ENCODE measurements at regions not wholly inside any gene's neighbourhood (a gene's known extent, or its start where the extent isn't known, plus 50 kb on each side); places are given as distances from the start of the nearest gene placed in this dataset.

GRCh38 chr9:14560194-14560593, 133.0 kb downstream of the ZDHHC21 start:
- no peak for FAIRE-seq

GRCh38 chr9:14554886-14555285, 138.3 kb downstream of the ZDHHC21 start:
- no peak for FAIRE-seq

DNA sequence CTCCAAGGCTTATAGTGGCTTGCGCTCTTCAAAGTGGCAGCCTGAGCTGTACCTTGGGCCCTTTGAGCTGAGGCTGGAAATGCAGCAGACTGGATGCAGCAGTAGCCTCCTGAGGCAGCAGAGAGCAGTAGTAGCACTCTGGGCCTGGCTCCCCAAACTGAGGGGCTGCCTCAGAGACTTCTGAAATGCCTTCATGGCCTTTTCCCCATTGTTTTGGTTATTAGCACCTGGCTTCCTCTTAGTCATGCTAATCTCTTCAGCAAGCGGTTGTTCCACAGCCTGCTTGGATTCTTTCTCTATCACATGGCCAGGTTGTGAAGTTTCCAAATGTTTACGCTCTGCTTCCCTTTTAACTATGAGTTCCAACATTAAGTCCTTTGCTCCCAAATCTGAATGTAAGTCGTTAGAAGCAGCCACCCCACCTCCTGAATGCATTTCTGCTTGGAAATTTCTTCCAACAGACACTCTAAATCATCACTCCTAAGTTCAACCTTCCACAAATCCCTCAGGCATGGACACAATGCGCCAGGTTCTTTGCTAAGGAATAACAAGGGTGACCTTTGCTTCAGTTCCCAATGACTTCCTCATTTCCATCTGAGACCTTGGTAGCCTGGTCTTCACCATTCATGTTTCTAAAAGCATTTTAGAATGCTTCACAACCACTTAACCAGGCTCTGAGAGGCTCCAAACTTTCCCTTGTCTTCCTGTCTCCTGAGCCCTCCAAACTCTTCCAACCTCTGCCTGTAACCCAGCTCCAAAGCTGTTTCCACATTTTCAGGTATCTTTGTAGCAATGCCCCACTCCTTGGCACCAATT, 145.8 kb downstream of the ZDHHC21 start:
- no peak for FAIRE-seq

- FAIRE-seq: no peak
Measured at GRCh38 chr9:14546693-14547092, 146.5 kb downstream of the ZDHHC21 start.

GRCh38 chr9:14542071-14542470, 151.2 kb downstream of the ZDHHC21 start:
- no peak for FAIRE-seq

- no peak for FAIRE-seq
Measured at GRCh38 chr9:14538526-14538925, 154.7 kb downstream of the ZDHHC21 start.

GRCh38 chr9:14535161-14535955, 157.9 kb downstream of the ZDHHC21 start:
- no peak for FAIRE-seq

- no peak for FAIRE-seq
Measured at GRCh38 chr9:14533867-14534640, 159.2 kb downstream of the ZDHHC21 start.

GRCh38 chr9:14532456-14533115, 160.6 kb downstream of the ZDHHC21 start:
- no peak for FAIRE-seq

DNA sequence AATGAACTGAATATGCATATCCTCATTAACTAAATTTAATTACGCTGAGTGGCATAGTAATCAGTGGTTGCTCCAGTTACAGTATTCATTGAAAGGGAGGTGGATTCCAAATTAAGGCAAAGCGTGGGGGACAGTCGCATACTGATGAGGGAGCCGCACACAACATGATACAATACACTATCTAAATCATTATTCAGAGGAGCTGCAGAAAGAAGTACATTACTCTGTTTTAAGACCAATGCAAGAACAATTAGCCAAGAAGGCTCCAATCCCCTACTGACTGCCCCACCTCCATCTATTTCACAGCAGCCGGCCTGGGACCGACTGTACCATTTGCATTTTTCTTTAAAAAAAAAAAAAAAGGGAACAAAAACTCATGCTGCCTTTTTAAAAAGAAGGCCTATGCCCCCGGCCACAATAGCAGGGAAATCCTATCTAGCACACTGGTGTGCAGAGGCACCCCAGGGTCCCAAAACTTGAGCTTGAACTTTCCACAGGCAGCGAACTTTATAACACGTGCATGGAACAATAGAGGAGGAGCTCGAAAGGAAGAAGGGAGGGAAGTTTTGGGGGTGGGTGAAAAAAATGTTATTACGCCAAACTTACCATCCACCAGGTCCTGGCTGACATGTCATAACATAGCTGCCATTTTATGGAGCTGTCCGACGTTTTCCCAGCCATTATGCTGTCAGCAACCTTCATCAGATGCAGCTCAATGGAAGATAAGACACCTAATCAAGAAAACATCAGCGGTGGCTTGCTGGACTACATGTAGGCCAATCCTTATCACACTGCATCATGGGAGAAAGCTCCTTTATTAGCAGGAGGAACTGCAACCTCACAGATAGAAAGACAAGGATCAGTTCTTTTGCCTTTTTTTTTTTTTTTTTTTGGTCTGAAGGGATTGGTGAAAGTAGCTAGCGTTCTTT, 161.6 kb downstream of the ZDHHC21 start:
- no peak for FAIRE-seq

DNA sequence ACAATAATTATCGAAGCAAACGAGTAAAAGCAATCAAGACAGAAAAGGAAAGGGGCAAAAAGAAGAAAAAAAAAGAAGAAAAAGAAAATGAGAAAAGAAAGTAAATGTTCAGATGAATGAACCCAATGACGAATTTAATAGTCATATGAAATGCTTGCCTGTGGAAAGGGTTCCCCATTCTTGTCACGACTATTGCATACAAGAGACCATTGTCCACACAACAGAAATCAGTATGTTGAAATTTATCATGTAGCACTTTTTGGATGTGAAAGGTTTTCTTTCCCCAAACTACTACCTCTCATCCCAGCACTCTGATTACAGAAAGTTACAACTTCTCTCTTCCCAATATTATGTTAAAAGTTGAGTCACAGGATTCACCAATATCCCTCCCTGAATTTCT, 162.4 kb downstream of the ZDHHC21 start:
- FAIRE-seq: no peak

- no peak for FAIRE-seq
Measured at GRCh38 chr9:14530366-14530765, 162.9 kb downstream of the ZDHHC21 start.

DNA sequence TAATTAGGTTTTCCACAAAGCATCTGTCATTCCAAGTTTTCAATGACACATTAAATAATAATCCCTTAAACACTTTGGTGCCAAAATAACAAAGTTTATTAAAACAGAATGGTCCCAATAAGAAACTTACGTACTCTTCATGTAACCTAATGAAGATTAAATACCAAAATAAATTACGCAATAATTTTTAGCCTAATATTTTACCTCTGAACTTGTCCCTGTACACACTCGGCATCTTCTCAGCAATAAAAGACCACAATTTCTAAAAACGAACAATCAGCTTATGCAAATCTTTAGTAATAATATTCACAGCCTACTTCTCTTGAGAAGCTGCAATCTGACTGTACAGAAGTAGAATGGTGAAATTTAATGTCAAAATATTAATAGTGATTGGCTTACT, 163.6 kb downstream of the ZDHHC21 start:
- no peak for FAIRE-seq

- no peak for FAIRE-seq
Measured at GRCh38 chr9:14529054-14529453, 164.2 kb downstream of the ZDHHC21 start.

DNA sequence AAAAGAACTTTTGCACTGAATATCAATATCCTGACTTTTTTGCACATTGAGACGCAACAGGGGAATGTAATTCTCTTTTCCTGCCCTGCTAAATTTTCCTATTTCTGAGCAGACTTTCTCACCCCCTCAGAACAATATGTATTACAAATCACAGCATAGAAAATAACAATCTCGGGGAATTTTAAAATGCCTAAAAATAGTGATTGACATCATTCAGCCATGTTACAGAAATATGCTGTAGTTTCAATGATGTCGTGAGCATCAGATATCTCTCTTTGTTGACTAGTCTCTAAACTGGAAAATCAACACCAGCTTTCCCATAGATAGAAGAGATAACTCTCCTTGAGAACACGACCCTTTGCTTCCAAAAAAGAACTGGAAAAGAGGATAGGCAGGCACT, 166.7 kb downstream of the ZDHHC21 start:
- no peak for FAIRE-seq

DNA sequence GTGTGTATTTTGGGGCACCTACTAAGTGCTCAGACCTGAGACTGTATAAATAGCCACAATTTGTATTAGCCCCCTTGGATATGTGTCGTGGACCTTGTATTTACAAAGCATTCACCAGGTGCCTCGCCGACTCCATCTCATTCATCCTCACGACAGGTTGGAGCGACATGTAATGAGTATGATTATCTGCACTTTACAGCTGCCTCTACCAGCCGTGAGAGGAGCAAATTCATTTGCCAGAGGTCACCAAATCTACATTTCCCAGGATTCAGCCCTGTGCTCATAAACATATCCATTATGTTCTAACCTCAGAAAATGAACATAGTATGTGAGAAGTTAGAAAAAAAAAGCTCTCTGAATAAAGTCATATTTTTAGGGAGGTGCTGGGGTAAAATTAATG, 167.4 kb downstream of the ZDHHC21 start:
- no peak for FAIRE-seq

- no peak for FAIRE-seq
Measured at GRCh38 chr9:14524873-14525515, 168.2 kb downstream of the ZDHHC21 start.

DNA sequence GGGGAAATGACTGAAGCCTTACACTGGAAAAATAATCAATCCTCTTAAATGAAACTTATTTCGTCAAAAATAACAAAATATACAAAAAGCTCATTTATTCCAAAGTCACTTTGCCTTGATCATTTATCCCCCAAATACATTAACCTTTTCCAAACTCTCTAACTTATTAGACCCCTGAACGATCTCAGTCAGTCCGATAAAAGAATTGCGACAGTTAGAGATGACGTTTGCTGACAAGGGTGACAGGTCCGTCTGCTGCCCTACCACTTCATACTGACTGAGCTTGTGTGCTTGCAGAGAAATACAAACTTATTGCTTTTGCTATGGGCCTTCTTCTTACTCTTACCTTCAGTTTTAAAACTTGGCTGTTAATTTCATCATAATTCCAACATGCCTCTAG, 169.7 kb downstream of the ZDHHC21 start:
- no peak for FAIRE-seq

DNA sequence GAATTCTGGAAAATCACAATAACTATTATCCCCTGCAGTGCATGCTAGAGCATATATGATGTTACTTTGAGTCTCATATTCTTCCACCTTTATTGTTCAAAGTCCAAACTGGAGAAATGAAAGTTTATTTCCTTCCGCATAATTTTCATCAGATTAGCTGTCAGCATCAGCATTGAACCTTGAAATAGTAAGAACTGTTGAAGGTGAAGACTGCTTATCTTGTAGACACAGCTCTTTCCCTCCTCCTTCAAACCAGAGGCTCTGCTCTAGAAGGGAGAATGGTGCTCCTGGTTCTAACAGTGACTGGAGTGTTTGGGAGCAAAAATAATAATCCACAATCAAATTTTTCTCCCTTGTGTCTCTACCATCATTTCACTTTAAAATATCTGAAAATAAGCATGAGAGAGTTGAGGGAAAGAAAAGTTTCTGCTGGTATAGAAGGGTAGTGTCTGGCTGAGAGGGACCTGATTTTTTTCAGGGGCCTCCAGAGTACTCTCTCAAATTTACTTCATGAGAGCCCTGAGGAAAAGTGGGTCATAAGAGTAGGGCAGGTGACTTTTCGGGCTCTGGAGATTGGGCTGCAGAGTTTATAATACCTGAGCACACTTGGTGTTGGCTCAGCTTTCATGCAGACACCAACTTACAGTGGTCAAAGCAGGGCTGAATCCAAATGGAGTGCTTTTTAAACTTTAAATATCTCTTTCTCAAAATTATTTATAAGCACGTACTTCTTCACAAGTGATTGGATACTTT, 170.4 kb downstream of the ZDHHC21 start:
- no peak for FAIRE-seq

- no peak for FAIRE-seq
Measured at GRCh38 chr9:14520341-14520740, 172.9 kb downstream of the ZDHHC21 start.
